GM13976 (cell line): ENCODE measurements at regions not wholly inside any gene's neighbourhood (a gene's known extent, or its start where the extent isn't known, plus 50 kb on each side); places are given as distances from the start of the nearest gene placed in this dataset.
"Not testable (repeated sequence)": the region's sequence is repeated elsewhere in the genome, so short reads cannot be mapped to it uniquely, and the experiment has no call there.

ENCODE experiments used
- DNase-seq: peaks from one replicate; pipeline ENCODE4 v3.0.0; 2012; ENCODE audit warnings: low spot score
- in situ Hi-C: fragments of 300-500 bp; cut with MboI; formaldehyde crosslinking; loops from one replicate; pipeline ENCODE4 v1.12.0; 2022; ENCODE audit warnings: low sequenced_read_pairs, mixed read lengths, inconsistent platforms; ENCODE audit not compliant: unreplicated experiment
- TF ChIP-seq, protein P1 (sequence below): IDR thresholded peaks from 2 replicates; pipeline ENCODE4 v1.5.1; 2012; ENCODE audit warnings: borderline replicate concordance, mild to moderate bottlenecking; ENCODE audit not compliant: insufficient read depth; ENCODE audit errors: extremely low read depth, missing control alignments, control extremely low read depth

DNA sequence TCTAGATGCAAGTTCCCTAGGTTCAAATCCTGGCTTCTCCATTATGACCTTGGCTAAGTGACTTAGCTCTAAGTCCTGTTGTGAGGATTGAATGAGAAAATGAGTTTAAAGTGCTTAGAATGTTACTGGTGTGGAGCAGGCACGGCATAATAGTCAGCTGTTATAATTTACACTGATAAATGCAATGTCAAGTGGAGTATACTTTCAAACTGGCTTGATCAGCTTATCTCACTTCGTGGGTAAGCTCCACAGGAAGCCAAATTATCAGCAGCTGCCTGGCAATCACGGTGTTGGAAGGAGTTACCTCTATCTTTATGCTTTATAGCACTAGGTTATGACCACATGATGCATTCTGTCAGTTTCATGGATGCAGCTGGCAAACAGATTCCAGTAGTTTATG lies 272.8 kb downstream of the OLFM4 start:
- in situ Hi-C loops = no loop called here
- TF ChIP-seq, protein P1, sequence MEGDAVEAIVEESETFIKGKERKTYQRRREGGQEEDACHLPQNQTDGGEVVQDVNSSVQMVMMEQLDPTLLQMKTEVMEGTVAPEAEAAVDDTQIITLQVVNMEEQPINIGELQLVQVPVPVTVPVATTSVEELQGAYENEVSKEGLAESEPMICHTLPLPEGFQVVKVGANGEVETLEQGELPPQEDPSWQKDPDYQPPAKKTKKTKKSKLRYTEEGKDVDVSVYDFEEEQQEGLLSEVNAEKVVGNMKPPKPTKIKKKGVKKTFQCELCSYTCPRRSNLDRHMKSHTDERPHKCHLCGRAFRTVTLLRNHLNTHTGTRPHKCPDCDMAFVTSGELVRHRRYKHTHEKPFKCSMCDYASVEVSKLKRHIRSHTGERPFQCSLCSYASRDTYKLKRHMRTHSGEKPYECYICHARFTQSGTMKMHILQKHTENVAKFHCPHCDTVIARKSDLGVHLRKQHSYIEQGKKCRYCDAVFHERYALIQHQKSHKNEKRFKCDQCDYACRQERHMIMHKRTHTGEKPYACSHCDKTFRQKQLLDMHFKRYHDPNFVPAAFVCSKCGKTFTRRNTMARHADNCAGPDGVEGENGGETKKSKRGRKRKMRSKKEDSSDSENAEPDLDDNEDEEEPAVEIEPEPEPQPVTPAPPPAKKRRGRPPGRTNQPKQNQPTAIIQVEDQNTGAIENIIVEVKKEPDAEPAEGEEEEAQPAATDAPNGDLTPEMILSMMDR = no peak
- DNase-seq = no peak

DNA sequence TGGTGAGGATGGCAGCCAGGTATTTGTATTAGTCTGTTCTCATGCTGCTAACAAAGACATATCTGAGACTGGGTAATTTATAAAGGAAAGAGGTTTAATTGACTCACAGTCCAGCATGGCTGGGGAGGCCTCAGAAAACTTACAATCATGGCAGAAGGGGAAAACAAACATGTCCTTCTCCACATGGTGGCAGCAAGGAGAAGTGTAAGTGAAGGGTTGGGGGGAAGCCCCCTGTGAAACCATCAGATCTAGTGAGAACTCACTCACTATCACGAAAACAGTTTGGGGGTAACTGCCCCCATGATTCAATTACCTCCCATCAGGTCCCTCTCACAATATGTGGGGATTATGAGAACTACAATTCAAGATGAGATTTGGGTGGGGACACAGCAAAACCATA lies 276.8 kb downstream of the OLFM4 start:
- in situ Hi-C loops, DNase-seq: not testable (repeated sequence)

DNA sequence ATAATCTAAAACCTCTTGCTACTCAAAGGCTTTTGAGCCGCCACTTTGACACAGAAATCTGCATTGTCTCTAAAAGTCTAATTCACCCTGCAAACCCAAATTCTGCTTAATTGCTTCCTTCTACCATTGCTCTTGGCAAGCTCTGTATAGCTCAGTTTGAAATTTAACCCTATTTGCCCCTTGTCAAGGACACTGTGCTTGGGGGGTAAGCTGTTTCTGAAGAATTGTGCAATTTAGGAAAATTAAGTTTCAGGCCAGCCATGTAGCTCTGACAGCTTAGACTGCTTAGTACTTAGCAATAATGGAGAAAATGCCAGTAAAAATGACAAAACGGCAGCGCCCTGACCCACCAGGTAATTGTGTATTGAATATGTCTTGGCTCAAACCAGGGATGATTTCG lies 282.2 kb downstream of the OLFM4 start:
- TF ChIP-seq, protein P1 = no peak
- in situ Hi-C loops = no loop called here
- DNase-seq = no peak

DNA sequence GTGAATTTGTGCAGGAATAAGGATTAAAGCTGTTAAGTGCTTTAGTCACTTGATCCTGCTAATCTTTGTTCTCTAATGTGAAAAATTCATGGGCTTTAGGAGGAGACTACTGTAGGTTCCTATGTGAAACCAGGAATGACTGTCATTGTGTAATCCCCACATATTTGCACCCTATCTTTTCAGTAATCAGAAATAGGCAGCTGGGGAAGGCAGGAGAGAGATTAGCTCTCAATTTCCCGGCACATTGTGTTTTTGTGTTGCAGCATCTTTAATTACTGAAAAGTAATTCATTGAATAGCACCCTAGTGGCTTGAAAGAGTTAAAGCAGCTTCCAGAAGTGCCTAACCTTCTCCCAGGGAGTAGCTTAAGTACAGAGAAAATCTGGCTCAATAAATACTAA lies 282.9 kb downstream of the OLFM4 start:
- no peak for DNase-seq
- TF ChIP-seq, protein P1 = no peak
- in situ Hi-C loops = no loop called here

DNA sequence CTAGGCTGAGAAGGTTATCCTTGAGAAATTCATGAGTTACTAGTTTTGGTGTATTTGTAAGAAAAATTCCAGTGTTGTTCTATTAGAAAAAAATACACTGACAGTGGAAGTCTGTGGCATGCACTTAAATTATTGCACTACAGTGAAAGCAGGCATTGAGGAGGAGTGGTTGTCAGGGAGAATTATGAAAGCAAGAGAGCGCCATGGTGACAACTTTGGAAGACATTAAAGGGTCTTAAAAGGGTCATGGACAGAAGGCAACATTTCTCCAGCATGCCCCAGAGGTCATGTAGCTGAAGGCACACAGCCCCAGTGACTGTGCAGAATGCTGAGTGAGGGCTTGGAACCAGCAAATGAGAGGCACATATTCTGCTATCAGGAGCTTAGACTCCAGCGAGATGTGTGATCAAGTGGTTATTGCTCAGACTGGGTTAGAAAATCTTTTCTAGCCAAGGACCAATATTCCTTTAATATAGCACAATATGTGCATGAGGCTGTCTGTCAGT lies 292.7 kb downstream of the OLFM4 start:
- in situ Hi-C loops = no loop called here
- no peak for DNase-seq
- TF ChIP-seq, protein P1 = no peak

DNA sequence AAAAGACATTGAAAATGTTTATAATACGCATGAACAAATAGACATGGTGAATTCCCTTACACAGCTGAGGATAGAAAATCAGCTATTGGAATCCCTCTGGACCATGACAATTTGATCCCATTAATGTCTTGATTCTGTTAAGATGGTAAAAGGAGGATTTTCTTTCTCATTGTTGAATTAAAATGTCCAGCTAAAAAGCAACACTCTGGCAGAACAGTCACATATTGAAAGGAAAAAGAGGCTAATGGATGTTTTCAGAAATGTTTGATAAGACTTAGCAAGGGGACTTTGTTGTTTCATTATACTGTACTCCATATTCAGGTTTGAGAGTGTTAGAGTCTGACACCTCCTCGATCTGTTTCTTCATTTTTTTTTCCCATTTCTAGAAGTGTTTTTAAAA lies 296.0 kb downstream of the OLFM4 start:
- DNase-seq = no peak
- in situ Hi-C loops = no loop called here
- TF ChIP-seq, protein P1 = no peak

DNA sequence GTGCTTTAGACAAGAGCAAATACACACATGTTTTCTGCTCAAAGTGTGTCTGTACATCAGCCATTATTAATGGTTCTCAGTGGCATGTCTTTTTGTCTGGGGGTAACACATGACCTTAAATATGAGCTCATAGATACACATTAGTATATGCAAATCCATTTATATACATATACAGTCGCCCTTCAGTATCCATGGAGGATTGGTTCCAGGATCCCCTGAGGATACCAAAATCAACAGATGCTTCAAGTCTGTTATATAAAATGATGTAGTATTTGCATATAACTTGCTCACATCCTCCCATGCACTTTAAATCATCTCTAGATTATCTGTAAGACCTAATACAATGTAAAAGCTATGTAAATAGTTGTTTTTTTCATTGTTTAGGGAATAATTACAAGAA lies 298.1 kb downstream of the OLFM4 start:
- TF ChIP-seq, protein P1 = no peak
- in situ Hi-C loops = no loop called here
- no peak for DNase-seq
